DND-41 (cell line): ENCODE measurements at regions not wholly inside any gene's neighbourhood (a gene's known extent, or its start where the extent isn't known, plus 50 kb on each side); places are given as distances from the start of the nearest gene placed in this dataset.

Source experiments
- EZH2 ChIP-seq: IDR thresholded peaks from 3 replicates; pipeline ENCODE4 v1.6.1; 2012; ENCODE audit warnings: borderline replicate concordance, low read depth, mild to moderate bottlenecking, moderate library complexity, low read length, inconsistent platforms; ENCODE audit not compliant: severe bottlenecking
- TF ChIP-seq, protein P1 (sequence below): IDR thresholded peaks from 2 replicates; pipeline ENCODE4 v1.5.1; 2012; ENCODE audit warnings: borderline replicate concordance, low read length, moderate library complexity, mild to moderate bottlenecking; ENCODE audit not compliant: poor library complexity, severe bottlenecking; ENCODE audit errors: extremely low read depth

DNA sequence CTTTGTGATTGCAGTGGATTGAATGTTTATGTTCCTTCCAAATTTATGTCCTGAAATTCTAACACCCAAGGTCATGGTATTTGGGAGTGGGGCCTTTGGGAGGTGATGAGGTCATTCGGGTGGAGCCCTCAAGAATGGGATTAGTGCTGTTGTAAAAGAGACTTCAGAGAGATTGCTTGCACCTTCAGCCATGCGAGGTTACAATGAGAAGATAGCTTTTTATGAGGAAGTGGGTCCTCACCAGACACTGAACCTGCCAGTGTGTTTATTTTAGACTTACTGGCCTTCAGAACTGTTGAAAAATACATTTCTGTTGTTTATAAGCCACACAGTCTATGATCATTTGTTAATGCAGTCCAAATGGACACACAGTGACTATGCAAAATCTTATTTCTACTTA, 161.0 kb upstream of the GPRIN3 start:
- TF ChIP-seq, protein P1, sequence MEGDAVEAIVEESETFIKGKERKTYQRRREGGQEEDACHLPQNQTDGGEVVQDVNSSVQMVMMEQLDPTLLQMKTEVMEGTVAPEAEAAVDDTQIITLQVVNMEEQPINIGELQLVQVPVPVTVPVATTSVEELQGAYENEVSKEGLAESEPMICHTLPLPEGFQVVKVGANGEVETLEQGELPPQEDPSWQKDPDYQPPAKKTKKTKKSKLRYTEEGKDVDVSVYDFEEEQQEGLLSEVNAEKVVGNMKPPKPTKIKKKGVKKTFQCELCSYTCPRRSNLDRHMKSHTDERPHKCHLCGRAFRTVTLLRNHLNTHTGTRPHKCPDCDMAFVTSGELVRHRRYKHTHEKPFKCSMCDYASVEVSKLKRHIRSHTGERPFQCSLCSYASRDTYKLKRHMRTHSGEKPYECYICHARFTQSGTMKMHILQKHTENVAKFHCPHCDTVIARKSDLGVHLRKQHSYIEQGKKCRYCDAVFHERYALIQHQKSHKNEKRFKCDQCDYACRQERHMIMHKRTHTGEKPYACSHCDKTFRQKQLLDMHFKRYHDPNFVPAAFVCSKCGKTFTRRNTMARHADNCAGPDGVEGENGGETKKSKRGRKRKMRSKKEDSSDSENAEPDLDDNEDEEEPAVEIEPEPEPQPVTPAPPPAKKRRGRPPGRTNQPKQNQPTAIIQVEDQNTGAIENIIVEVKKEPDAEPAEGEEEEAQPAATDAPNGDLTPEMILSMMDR: no peak
- no peak for TF ChIP-seq EZH2
